Ascending aorta (tissue), 2 donors: ENCODE measurements at regions not wholly inside any gene's neighbourhood (a gene's known extent, or its start where the extent isn't known, plus 50 kb on each side); places are given as distances from the start of the nearest gene placed in this dataset.

ENCODE experiments used
- DNase-seq, 2 donors: peaks; one replicate each; pipeline ENCODE4 v3.0.0-alpha.2; 2019; ENCODE audit warnings: low spot score in 2 of 2
- H3K27ac ChIP-seq, 2 donors: fragments of 200-600 bp; sonication (generic); one replicate each; pipeline ENCODE4 v1.5.1; 2016 to 2017; ENCODE audit warnings: mild to moderate bottlenecking in 1 of 2
- H3K27me3 ChIP-seq: fragments of 200-600 bp; sonication (generic); one replicate; pipeline ENCODE4 v1.5.1; 2017
- H3K36me3 ChIP-seq, 2 donors: fragments of 200-600 bp; sonication (generic); one replicate each; pipeline ENCODE4 v1.5.1; 2016
- H3K4me1 ChIP-seq, 2 donors: fragments of 200-600 bp; sonication (generic); one replicate each; pipeline ENCODE4 v1.5.1; 2016 to 2017; ENCODE audit warnings: mild to moderate bottlenecking in 1 of 2
- H3K4me3 ChIP-seq, 2 donors: fragments of 200-600 bp; sonication (generic); one replicate each; pipeline ENCODE4 v1.5.1; 2016 to 2017; ENCODE audit warnings: mild to moderate bottlenecking in 1 of 2
- H3K9me3 ChIP-seq, 2 donors: fragments of 200-600 bp; sonication (generic); one replicate each; pipeline ENCODE4 v1.5.1; 2016
- CTCF ChIP-seq, 3 experiments: fragments of 200-600 bp in 2 of 3; fragments of 450-650 bp in 1 of 3; sonication (generic) in 2 of 3; IDR thresholded peaks; one replicate each; pipeline ENCODE4 v1.5.1; 2016 to 2019; ENCODE audit warnings: antibody characterized with exemption in 3 of 3, mild to moderate bottlenecking in 1 of 3, moderate library complexity in 1 of 3
- intact Hi-C: fragments of 100-400 bp; cut with DNase I; formaldehyde crosslinking; loops from one replicate; pipeline ENCODE4 v1.15.1; 2023

GRCh38 chr2:193542762-193543161 lies 1348.0 kb upstream of the TMEFF2 start:
- H3K36me3 ChIP-seq: no peaks in the 10 kb centered on the region
- DNase-seq: no peak
- H3K9me3 ChIP-seq: no peaks in the 10 kb centered on the region
- no peak overlapping the region for H3K27ac ChIP-seq
- H3K4me3 ChIP-seq: no peak overlapping the region
- no peak for TF ChIP-seq CTCF (IDR thresholded peaks at IDR 0.05)
- H3K4me1 ChIP-seq: no peaks in the 10 kb centered on the region
- intact Hi-C loops: no loop called here
- no peaks in the 10 kb centered on the region for H3K27me3 ChIP-seq

DNA sequence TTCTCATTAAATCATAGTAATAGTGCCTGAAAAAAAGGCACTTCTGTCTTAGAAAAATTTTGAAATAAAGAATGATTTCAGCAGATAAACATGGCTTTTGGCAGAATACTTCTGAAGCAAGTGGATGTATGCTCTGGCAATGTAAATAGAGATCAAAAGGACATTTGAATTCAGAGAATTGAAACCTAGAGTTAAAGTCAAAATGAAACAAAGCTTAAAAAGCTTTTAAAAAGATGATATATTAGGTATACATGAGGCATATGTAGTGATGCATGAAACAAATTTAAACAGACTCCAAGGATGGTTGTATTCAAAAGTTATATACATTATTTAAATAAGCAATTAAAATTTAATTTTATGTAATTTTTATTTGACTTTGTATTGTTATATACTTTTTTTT lies 1344.5 kb upstream of the TMEFF2 start:
- Histone ChIP-seq H3K36me3 (no peaks in the 10 kb centered on the region), H3K27ac (no peak overlapping the region), H3K4me1 (no peaks in the 10 kb centered on the region), H3K4me3 (no peak overlapping the region), H3K9me3 (no peaks in the 10 kb centered on the region), H3K27me3 (no peaks in the 10 kb centered on the region)
- DNase-seq: no peak
- intact Hi-C loops: no loop called here
- TF ChIP-seq CTCF (IDR thresholded peaks at IDR 0.05): no peak

GRCh38 chr2:193538061-193538460 lies 1343.3 kb upstream of the TMEFF2 start:
- H3K36me3 ChIP-seq: no peaks in the 10 kb centered on the region
- H3K9me3 ChIP-seq: no peaks in the 10 kb centered on the region
- TF ChIP-seq CTCF (IDR thresholded peaks at IDR 0.05): no peak
- intact Hi-C loops: no loop called here
- H3K27ac ChIP-seq: no peak overlapping the region
- H3K4me3 ChIP-seq: no peak overlapping the region
- H3K27me3 ChIP-seq: no peaks in the 10 kb centered on the region
- no peaks in the 10 kb centered on the region for H3K4me1 ChIP-seq
- DNase-seq: no peak

DNA sequence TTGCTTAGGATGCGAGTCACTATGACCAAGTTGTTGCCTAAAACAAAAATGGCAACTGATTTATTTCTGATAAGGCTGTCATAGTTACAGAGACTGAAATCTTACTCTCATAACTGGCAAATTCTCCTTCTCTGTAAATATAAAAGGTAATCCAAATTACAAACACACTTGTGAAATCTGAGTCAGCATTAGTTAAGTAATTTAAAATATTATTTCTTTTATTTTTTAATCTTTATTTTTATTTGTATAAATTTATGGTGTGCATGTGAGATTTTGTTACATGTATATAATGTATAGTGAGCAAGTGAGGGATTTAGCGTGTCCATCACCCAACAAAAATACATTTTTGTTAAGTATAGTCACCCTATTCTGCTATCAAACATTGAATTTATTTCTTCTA lies 1342.8 kb upstream of the TMEFF2 start:
- DNase-seq: no peak
- H3K4me1 ChIP-seq: no peaks in the 10 kb centered on the region
- H3K9me3 ChIP-seq: no peaks in the 10 kb centered on the region
- H3K36me3 ChIP-seq: no peaks in the 10 kb centered on the region
- intact Hi-C loops: no loop called here
- no peak overlapping the region for H3K4me3 ChIP-seq
- TF ChIP-seq CTCF (IDR thresholded peaks at IDR 0.05): no peak
- no peaks in the 10 kb centered on the region for H3K27me3 ChIP-seq
- H3K27ac ChIP-seq: no peak overlapping the region

DNA sequence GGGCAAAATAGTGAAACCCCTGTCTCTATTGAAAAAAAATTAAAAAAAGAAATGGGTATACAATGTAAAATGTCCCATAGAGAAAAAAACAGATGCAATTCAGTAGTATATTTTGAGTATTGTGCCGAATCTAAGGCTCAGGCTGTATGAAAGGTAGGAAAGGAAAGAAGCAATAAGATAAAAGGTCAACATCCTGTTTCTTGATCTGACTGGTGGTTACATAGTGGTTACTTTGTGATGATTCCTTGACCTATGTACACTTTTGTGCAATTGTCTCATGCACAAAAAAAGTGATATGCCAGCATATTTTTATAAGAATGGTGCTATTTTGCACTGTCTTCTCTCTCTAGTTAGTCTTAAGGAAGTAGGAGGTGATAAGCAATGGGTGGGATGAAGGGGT lies 1333.7 kb upstream of the TMEFF2 start:
- no peaks in the 10 kb centered on the region for H3K9me3 ChIP-seq
- H3K36me3 ChIP-seq: no peaks in the 10 kb centered on the region
- H3K27ac ChIP-seq: no peak overlapping the region
- H3K4me3 ChIP-seq: no peak overlapping the region
- no peak for TF ChIP-seq CTCF (IDR thresholded peaks at IDR 0.05)
- H3K4me1 ChIP-seq: no peaks in the 10 kb centered on the region
- intact Hi-C loops: no loop called here
- no peak for DNase-seq
- H3K27me3 ChIP-seq: no peaks in the 10 kb centered on the region

DNA sequence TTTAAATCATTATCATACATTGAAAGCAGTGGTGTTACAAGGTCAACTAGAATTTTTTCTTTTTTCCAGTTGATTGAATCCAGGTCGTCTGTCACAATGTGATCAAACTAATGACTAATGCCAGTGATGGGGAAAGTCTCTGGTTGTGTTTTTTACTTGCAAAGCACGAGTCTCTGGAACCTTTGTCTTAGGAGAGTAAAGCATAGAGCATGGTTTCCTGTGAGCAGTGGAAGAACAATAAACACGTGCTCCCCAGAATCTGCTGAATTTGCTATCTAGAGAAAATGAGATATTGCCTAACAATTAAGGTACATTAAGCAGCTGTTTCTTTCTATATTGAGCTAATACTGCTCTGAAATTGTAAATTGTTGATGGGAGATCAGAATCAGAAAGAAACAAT lies 1332.4 kb upstream of the TMEFF2 start:
- no peak overlapping the region for H3K4me3 ChIP-seq
- DNase-seq: no peak
- H3K27me3 ChIP-seq: no peaks in the 10 kb centered on the region
- H3K9me3 ChIP-seq: no peaks in the 10 kb centered on the region
- no peaks in the 10 kb centered on the region for H3K36me3 ChIP-seq
- no peaks in the 10 kb centered on the region for H3K4me1 ChIP-seq
- no peak for TF ChIP-seq CTCF (IDR thresholded peaks at IDR 0.05)
- H3K27ac ChIP-seq: no peak overlapping the region
- intact Hi-C loops: no loop called here
